ENCODE measurements at regions not wholly inside any gene's neighbourhood (a gene's known extent, or its start where the extent isn't known, plus 50 kb on each side); places are given as distances from the start of the nearest gene placed in this dataset.

DNA sequence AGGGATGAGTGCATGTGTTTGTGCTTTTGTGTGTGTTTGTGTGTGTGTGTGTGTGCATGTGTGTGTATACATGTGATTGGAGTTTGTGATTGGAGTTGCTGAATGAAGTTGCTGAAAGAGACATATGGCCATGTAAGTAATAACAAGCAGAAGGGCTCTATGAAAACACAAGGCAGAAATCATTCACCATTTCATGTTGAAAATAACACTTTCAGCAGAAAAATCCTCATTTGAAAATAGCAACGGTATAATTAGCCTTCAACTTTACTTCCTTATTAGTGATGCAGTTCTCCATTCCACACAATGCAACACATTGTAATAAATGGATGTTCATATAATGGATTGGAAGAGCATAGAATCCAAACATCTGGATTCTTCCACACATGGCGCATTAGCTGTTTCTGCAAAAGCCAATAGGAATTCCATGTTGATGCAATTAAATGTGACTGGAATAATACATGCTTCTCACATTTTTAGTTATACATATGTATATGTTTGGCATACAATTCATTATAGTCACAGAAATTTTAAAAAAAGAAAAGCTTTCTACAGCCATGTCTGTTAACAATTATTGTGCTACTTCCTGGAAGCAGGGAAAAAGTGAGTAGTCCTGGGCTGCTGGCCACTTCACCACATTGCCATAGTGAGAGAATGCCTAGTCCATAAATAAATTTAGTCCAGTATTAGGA, 538.0 kb downstream of the LTN1 start:
- TF ChIP-seq, protein P1, sequence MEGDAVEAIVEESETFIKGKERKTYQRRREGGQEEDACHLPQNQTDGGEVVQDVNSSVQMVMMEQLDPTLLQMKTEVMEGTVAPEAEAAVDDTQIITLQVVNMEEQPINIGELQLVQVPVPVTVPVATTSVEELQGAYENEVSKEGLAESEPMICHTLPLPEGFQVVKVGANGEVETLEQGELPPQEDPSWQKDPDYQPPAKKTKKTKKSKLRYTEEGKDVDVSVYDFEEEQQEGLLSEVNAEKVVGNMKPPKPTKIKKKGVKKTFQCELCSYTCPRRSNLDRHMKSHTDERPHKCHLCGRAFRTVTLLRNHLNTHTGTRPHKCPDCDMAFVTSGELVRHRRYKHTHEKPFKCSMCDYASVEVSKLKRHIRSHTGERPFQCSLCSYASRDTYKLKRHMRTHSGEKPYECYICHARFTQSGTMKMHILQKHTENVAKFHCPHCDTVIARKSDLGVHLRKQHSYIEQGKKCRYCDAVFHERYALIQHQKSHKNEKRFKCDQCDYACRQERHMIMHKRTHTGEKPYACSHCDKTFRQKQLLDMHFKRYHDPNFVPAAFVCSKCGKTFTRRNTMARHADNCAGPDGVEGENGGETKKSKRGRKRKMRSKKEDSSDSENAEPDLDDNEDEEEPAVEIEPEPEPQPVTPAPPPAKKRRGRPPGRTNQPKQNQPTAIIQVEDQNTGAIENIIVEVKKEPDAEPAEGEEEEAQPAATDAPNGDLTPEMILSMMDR (IDR thresholded peaks at IDR 0.05): no peak
- no peak overlapping the region for H3K27ac Mint-ChIP-seq
- DNase-seq (no peak), ATAC-seq (ENCODE audit: low read depth) (no peak)
- H3K36me3 Mint-ChIP-seq (ENCODE audit: low read depth): no peaks in the 10 kb centered on the region
- POLR2A ChIA-PET: no interaction called here
- H3K4me3 Mint-ChIP-seq: no peak overlapping the region
- H3K27me3 Mint-ChIP-seq: no peaks in the 10 kb centered on the region
- intact Hi-C loops (cut with micrococcal nuclease): no loop called here
- no peaks in the 10 kb centered on the region for H3K4me1 Mint-ChIP-seq
- CTCF ChIA-PET: no interaction called here
- no peaks in the 10 kb centered on the region for H3K9me3 Mint-ChIP-seq

DNA sequence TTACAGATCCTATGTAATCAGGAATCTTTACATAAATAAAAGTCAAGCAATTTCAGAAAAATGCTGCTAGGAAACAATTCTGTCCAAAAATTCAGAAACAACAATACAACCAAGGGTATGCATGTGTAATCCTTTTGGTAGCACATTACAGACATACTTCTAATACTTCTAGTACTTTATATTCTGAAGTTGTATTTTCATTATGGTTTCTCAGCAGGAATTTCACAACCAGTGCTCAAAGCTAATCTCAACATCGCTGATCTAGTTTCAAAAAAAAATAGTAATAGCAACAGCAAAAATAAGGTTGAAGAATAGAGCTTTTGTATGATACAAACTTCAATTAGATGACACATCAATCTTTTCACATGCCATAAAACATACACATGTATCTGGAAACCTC, 545.2 kb downstream of the LTN1 start:
- Mint-ChIP-seq H3K9me3 (peaks cover 7% of the 10 kb centered on the region), H3K27ac (no peak overlapping the region), H3K4me1 (no peaks in the 10 kb centered on the region), H3K4me3 (no peak overlapping the region), H3K36me3 (ENCODE audit: low read depth) (no peaks in the 10 kb centered on the region), H3K27me3 (no peaks in the 10 kb centered on the region)
- ATAC-seq (ENCODE audit: low read depth) (no peak), DNase-seq (no peak)
- TF ChIP-seq, protein P1 (IDR thresholded peaks at IDR 0.05): no peak
- intact Hi-C loops (cut with micrococcal nuclease): no loop called here
- POLR2A ChIA-PET: no interaction called here
- CTCF ChIA-PET: no interaction called here

DNA sequence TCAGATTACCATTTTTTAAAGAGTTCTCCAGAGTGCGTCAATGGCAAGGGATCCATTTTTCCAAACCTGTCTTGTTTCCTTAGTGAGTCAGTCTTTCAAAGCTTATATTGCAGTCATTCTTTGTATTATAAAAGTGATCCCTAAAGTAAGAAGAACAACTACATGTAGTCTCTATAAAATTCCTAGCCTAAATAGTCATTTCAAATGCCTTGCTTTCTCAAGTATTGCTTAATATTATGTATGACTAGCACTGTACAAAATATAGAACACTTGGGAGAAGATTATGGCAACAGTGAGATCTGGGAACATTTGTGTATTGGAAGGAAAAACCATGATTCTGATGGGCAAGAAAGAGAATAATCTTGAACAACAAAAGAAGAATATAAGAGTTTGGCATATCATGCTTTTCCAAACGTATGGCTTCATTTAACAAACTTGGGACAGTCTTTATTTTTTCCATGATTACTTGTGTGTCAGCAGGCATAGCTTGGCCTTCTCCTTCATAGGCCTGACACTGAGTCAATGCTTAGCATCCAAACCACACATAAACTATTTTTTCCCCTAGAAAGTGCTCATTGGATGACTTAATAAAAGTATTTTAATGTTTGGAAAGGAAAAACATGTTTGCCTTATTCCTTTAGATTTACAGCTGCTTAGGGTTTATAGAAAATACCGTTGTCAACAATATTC, 547.4 kb downstream of the LTN1 start:
- Mint-ChIP-seq H3K4me3 (no peak overlapping the region), H3K27ac (no peak overlapping the region), H3K27me3 (no peaks in the 10 kb centered on the region), H3K36me3 (ENCODE audit: low read depth) (no peaks in the 10 kb centered on the region), H3K9me3 (peaks cover 7% of the 10 kb centered on the region), H3K4me1 (no peaks in the 10 kb centered on the region)
- intact Hi-C loops (cut with micrococcal nuclease): no loop called here
- no peak for DNase-seq
- CTCF ChIA-PET: no interaction called here
- TF ChIP-seq, protein P1 (IDR thresholded peaks at IDR 0.05): no peak
- POLR2A ChIA-PET: no interaction called here
- ATAC-seq (ENCODE audit: low read depth): no peak

DNA sequence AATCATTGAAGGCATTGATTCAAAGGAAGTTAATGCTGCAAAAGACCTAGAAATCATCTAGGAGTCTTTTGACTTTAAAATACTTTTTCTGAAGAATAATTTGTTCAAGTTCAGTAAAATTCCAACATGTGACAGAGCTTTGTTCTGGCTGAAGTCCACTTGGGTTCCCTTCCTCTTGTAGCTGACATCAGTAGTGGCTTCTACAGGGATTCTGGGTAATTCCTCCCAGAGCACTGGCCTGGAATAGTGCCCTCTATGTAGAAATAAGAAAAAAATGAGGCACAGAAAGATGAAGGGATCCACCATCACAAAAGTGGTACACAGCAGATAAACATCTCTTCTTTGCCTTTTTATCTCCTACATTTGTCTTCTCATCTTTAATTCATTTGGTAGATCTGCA, 548.1 kb downstream of the LTN1 start:
- H3K9me3 Mint-ChIP-seq: peaks cover 7% of the 10 kb centered on the region
- H3K4me1 Mint-ChIP-seq: no peaks in the 10 kb centered on the region
- DNase-seq (no peak), ATAC-seq (ENCODE audit: low read depth) (no peak)
- H3K27me3 Mint-ChIP-seq: no peaks in the 10 kb centered on the region
- POLR2A ChIA-PET: no interaction called here
- TF ChIP-seq, protein P1 (IDR thresholded peaks at IDR 0.05): no peak
- CTCF ChIA-PET: no interaction called here
- H3K27ac Mint-ChIP-seq: no peak overlapping the region
- H3K4me3 Mint-ChIP-seq: no peak overlapping the region
- H3K36me3 Mint-ChIP-seq (ENCODE audit: low read depth): no peaks in the 10 kb centered on the region
- intact Hi-C loops (cut with micrococcal nuclease): no loop called here

DNA sequence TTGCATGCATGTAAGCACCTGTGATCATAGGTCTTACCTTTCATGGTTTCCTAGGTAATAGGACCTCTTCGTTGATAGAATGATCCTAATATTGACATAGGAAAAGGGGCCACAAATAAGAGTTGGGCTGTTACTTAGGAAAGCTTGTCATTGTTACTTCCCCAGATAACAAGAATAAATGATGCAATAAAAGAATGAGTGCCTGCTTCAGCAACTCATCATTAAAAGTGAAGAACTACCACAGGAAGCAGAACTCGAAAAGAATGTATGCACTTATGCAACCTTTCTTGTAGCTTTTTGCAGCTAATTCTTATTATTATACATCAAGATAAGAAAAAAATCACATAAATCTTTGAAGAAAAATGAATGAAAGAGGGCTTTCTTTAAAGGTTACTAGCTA, 548.6 kb downstream of the LTN1 start:
- no peaks in the 10 kb centered on the region for H3K4me1 Mint-ChIP-seq
- TF ChIP-seq, protein P1 (IDR thresholded peaks at IDR 0.05): no peak
- ATAC-seq (ENCODE audit: low read depth): no peak
- H3K4me3 Mint-ChIP-seq: no peak overlapping the region
- no peak for DNase-seq
- CTCF ChIA-PET: no interaction called here
- H3K27ac Mint-ChIP-seq: no peak overlapping the region
- H3K27me3 Mint-ChIP-seq: no peaks in the 10 kb centered on the region
- POLR2A ChIA-PET: no interaction called here
- no peaks in the 10 kb centered on the region for H3K36me3 Mint-ChIP-seq (ENCODE audit: low read depth)
- intact Hi-C loops (cut with micrococcal nuclease): no loop called here
- peaks cover 7% of the 10 kb centered on the region for H3K9me3 Mint-ChIP-seq

Data from activated B cell treated with CpG ODN at 0.5 μM for 24 hours (primary cell).